IMR-90 (cell line): ENCODE measurements at regions not wholly inside any gene's neighbourhood (a gene's known extent, or its start where the extent isn't known, plus 50 kb on each side); places are given as distances from the start of the nearest gene placed in this dataset.

Experiments used
- ATAC-seq: fragments of 200-7000 bp; cut with Tn5 transposase; 2 replicates; pipeline ENCODE4 v1.9.1; 2020; ENCODE audit warnings: low read depth, mild to moderate bottlenecking, moderate library complexity
- BruUV-seq: library from RNA; stranded (reverse); fragments of 400-500 nt; replicated peaks from 2 replicates; lab custom pipeline; 2021; lab: Mats Ljungman, UMichigan
- CTCF ChIA-PET: fragments of 300-600 bp; formaldehyde crosslinking; extraction: SDS; loops from one replicate; lab custom pipeline; 2021; ENCODE audit warnings: antibody characterized with exemption; lab: Yijun Ruan, JAX
- POLR2A ChIA-PET: fragments of 300-600 bp; sonication (Branson Sonifier 250); formaldehyde crosslinking; loops from one replicate; lab custom pipeline; 2022; ENCODE audit warnings: antibody characterized with exemption; ENCODE audit not compliant: unreplicated experiment; lab: Charles Lee
- DNase-seq: peaks from one replicate; pipeline ENCODE4 v3.0.0; 2013
- H2AFZ ChIP-seq: replicated peaks from 2 replicates; pipeline ENCODE3; 2013; ENCODE audit warnings: low read length, mild to moderate bottlenecking; ENCODE audit not compliant: poor library complexity
- H2AK5ac ChIP-seq: 2 replicates; pipeline ENCODE4 v1.6.1; 2013; ENCODE audit warnings: low read depth, low read length, inconsistent platforms
- H2AK9ac ChIP-seq: replicated peaks from 2 replicates; pipeline ENCODE3; 2013; ENCODE audit warnings: mild to moderate bottlenecking, low read depth, low read length, moderate library complexity; ENCODE audit not compliant: poor library complexity
- H2BK120ac ChIP-seq: 2 replicates; pipeline ENCODE4 v1.6.1; 2013; ENCODE audit warnings: low read depth, low read length, inconsistent platforms
- H2BK15ac ChIP-seq: 3 replicates; pipeline ENCODE4 v1.6.1; 2013; ENCODE audit warnings: low read depth, low read length, inconsistent platforms
- H2BK20ac ChIP-seq: 2 replicates; pipeline ENCODE4 v1.6.1; 2013; ENCODE audit warnings: low read depth, mild to moderate bottlenecking, inconsistent platforms, low read length, moderate library complexity
- H2BK5ac ChIP-seq: 2 replicates; pipeline ENCODE4 v1.6.1; 2013; ENCODE audit warnings: mild to moderate bottlenecking, low read depth, low read length, inconsistent platforms; ENCODE audit not compliant: poor library complexity, severe bottlenecking
- H3K14ac ChIP-seq: replicated peaks from 2 replicates; pipeline ENCODE4 v1.6.1; 2013; ENCODE audit warnings: low read depth, low read length, inconsistent platforms
- H3K18ac ChIP-seq: 2 replicates; pipeline ENCODE4 v1.6.1; 2013; ENCODE audit warnings: low read depth, low read length, control low read depth
- H3K23ac ChIP-seq: 2 replicates; pipeline ENCODE4 v1.6.1; 2013; ENCODE audit warnings: low read depth, low read length, inconsistent platforms
- H3K27ac ChIP-seq: 2 replicates; pipeline ENCODE4 v1.5.1; 2013; ENCODE audit warnings: mild to moderate bottlenecking, control low read depth, low read length; ENCODE audit not compliant: insufficient read depth
- H3K27me3 ChIP-seq: 2 replicates; pipeline ENCODE4 v1.6.1; 2013; ENCODE audit warnings: low read length; ENCODE audit not compliant: control insufficient read depth, insufficient read depth
- H3K36me3 ChIP-seq: 2 replicates; pipeline ENCODE4 v1.6.1; 2013; ENCODE audit warnings: low read length, mixed read lengths; ENCODE audit not compliant: control insufficient read depth, insufficient read depth
- H3K4ac ChIP-seq: 2 replicates; pipeline ENCODE4 v1.6.1; 2013; ENCODE audit warnings: low read depth, low read length, inconsistent platforms
- H3K4me1 ChIP-seq: 2 replicates; pipeline ENCODE4 v1.6.1; 2013; ENCODE audit warnings: low read length, mixed read lengths; ENCODE audit not compliant: control insufficient read depth, insufficient read depth
- H3K4me2 ChIP-seq: 2 replicates; pipeline ENCODE4 v1.6.1; 2013; ENCODE audit warnings: low read depth, mild to moderate bottlenecking, control low read depth, low read length, moderate library complexity
- H3K4me3 ChIP-seq: 2 replicates; pipeline ENCODE4 v1.5.1; 2013; ENCODE audit warnings: low read depth, mild to moderate bottlenecking, control low read depth, low read length, moderate library complexity; ENCODE audit not compliant: insufficient read depth
- H3K56ac ChIP-seq: 2 replicates; pipeline ENCODE4 v1.6.1; 2013; ENCODE audit warnings: low read length, inconsistent platforms; ENCODE audit not compliant: insufficient read depth; ENCODE audit errors: extremely low read depth
- H3K79me1 ChIP-seq, 2 experiments: 2 replicates each; pipeline ENCODE4 v1.6.1; 2013; ENCODE audit warnings: low read length in 2 of 2, inconsistent platforms in 1 of 2, low read depth in 1 of 2
- H3K9ac ChIP-seq: 2 replicates; pipeline ENCODE4 v1.6.1; 2013; ENCODE audit warnings: low read depth, low read length, control low read depth
- H3K9me1 ChIP-seq: 2 replicates; pipeline ENCODE4 v1.6.1; 2013; ENCODE audit warnings: low read length, inconsistent platforms; ENCODE audit not compliant: insufficient read depth
- H3K9me3 ChIP-seq: 2 replicates; pipeline ENCODE4 v1.6.1; 2013; ENCODE audit warnings: low read length; ENCODE audit not compliant: control insufficient read depth, insufficient read depth
- H4K20me1 ChIP-seq: 2 replicates; pipeline ENCODE4 v1.6.1; 2013; ENCODE audit warnings: low read length, inconsistent platforms; ENCODE audit not compliant: insufficient read depth
- H4K5ac ChIP-seq: 2 replicates; pipeline ENCODE4 v1.6.1; 2013; ENCODE audit warnings: mild to moderate bottlenecking, low read depth, low read length, control low read depth
- H4K8ac ChIP-seq, 2 experiments: 2 replicates each; pipeline ENCODE4 v1.6.1; 2013; ENCODE audit warnings: low read depth in 2 of 2, low read length in 2 of 2, control low read depth in 1 of 2, inconsistent platforms in 1 of 2
- H4K91ac ChIP-seq: 2 replicates; pipeline ENCODE4 v1.6.1; 2013; ENCODE audit warnings: low read depth, low read length, inconsistent platforms; ENCODE audit not compliant: insufficient read depth
- CEBPB ChIP-seq: IDR thresholded peaks from 2 replicates; pipeline ENCODE4 v1.6.1; 2012; ENCODE audit warnings: low read depth, low read length, improper control_type of control experiment
- FOS ChIP-seq: fragments of 150-350 bp; IDR thresholded peaks from 2 replicates; pipeline ENCODE4 v1.6.1; 2016; ENCODE audit warnings: low read depth, low read length
- MAFK ChIP-seq: IDR thresholded peaks from 2 replicates; pipeline ENCODE4 v1.6.1; 2012; ENCODE audit warnings: low read depth, low read length, improper control_type of control experiment
- POLR2A ChIP-seq: IDR thresholded peaks from 2 replicates; pipeline ENCODE4 v1.6.1; 2012; ENCODE audit warnings: mild to moderate bottlenecking, low read depth, low read length
- USF2 ChIP-seq: fragments of 150-350 bp; IDR thresholded peaks from 2 replicates; pipeline ENCODE4 v1.6.1; 2017; ENCODE audit warnings: mild to moderate bottlenecking, antibody characterized with exemption, low read length, low read depth
- WGBS, 2 experiments: methylation state at CpG; one replicate each; pipeline versions ENCODE4 v1.1.5 to v1.1.7; 2013; ENCODE audit warnings: missing lambda C conversion rate in 2 of 2; ENCODE audit not compliant: insufficient read length in 1 of 2; ENCODE audit errors: extremely low coverage in 2 of 2; 5-methylcytosine and 5-hydroxymethylcytosine counted together
- dilution Hi-C: fragments of 300-500 bp; cut with HindIII; formaldehyde crosslinking; loops from one replicate; pipeline ENCODE4 v1.14.3; 2018; ENCODE audit warnings: low sequenced_read_pairs; ENCODE audit not compliant: unreplicated experiment
- in situ Hi-C: fragments of 300-500 bp; cut with MboI; formaldehyde crosslinking; loops from 3 replicates; pipeline ENCODE4 v1.14.3; 2019; ENCODE audit warnings: low sequenced_read_pairs, inconsistent platforms, mixed read lengths
- intact Hi-C: fragments of 100-400 bp; cut with micrococcal nuclease; formaldehyde crosslinking; loops from 2 replicates; pipeline ENCODE4 v1.10.0; 2022

- no peak overlapping the region for H3K27ac ChIP-seq
- no TSS peak for BruUV-seq
- no peak overlapping the region for H2BK5ac ChIP-seq
- no peak overlapping the region for H2AK9ac ChIP-seq
- no peaks in the 10 kb centered on the region for H3K36me3 ChIP-seq
- H2AK5ac ChIP-seq, result no peak overlapping the region
- H4K8ac ChIP-seq, result no peak overlapping the region
- no peak overlapping the region for H3K9ac ChIP-seq
- no peaks in the 10 kb centered on the region for H3K79me1 ChIP-seq
- dilution Hi-C loops (no loop called here), intact Hi-C loops (loop anchor here (5.0 to 10.0 kb wide), 3 partner anchors 101 to 1637 kb away; no protein-coding TSS in a partner anchor), in situ Hi-C loops (no loop called here)
- peaks cover 3% of the 10 kb centered on the region for H3K4me1 ChIP-seq
- H3K4ac ChIP-seq, result no peak overlapping the region
- no peak overlapping the region for H2BK15ac ChIP-seq
- H3K14ac ChIP-seq, result no peak overlapping the region
- no peak overlapping the region for H3K23ac ChIP-seq
- H2BK120ac ChIP-seq, result no peak overlapping the region
- ATAC-seq, result no peak
- no peaks in the 10 kb centered on the region for H4K20me1 ChIP-seq
- H3K9me3 ChIP-seq, result no peaks in the 10 kb centered on the region
- no peak overlapping the region for H2BK20ac ChIP-seq
- H3K9me1 ChIP-seq, result no peaks in the 10 kb centered on the region
- H3K4me2 ChIP-seq, result no peak overlapping the region
- 80% methylated on average over 1 of the region's 7 CpGs; no CpG with 5 or more reads in 1 of the 2 experiments for WGBS, 2 experiments
- POLR2A ChIA-PET, result no interaction called here
- H2AFZ ChIP-seq, result no peak overlapping the region
- no peak for DNase-seq
- no peak overlapping the region for H3K4me3 ChIP-seq
- H4K5ac ChIP-seq, result no peak overlapping the region
- H3K56ac ChIP-seq, result no peak overlapping the region
- no peak overlapping the region for H3K18ac ChIP-seq
- H4K91ac ChIP-seq, result no peak overlapping the region
- CTCF ChIA-PET, result interaction anchor here (0.9 kb wide), 1 partner anchor 29 kb away, joined by 3 read pairs; no protein-coding TSS in a partner anchor
- no peak for TF ChIP-seq FOS
- no peak for TF ChIP-seq POLR2A
- TF ChIP-seq CEBPB, result no peak
- no peak for TF ChIP-seq USF2
- TF ChIP-seq MAFK, result no peak
- H3K27me3 ChIP-seq, result no peaks in the 10 kb centered on the region; the same call in 1 of the 2 replicates
Measured at GRCh38 chr4:100098011-100098545, 92.2 kb downstream of the DDIT4L start.
